Neural progenitor cell (in vitro differentiated cells): ENCODE measurements at regions not wholly inside any gene's neighbourhood (a gene's known extent, or its start where the extent isn't known, plus 50 kb on each side); places are given as distances from the start of the nearest gene placed in this dataset.

ENCODE experiments used
- CTCF ChIP-seq: fragments of 200-600 bp; sonication (generic); IDR thresholded peaks from 2 replicates; pipeline ENCODE4 v1.5.1; 2017; ENCODE audit warnings: antibody characterized with exemption, mild to moderate bottlenecking
- EZH2 ChIP-seq: fragments of 200-600 bp; sonication (generic); IDR thresholded peaks from 2 replicates; pipeline ENCODE4 v1.6.1; 2017; ENCODE audit warnings: antibody characterized with exemption, mild to moderate bottlenecking, moderate library complexity

- no peak for TF ChIP-seq CTCF
- TF ChIP-seq EZH2 = no peak
Observed at GRCh38 chr5:37957218-37957617, 117.4 kb upstream of the GDNF start.
